Activated naive CD4-positive, alpha-beta T cell treated with anti-CD3 and anti-CD28 coated beads, Interleukin-2, amount 50 U/mL, for 72 hours (primary cell): ENCODE measurements at regions not wholly inside any gene's neighbourhood (a gene's known extent, or its start where the extent isn't known, plus 50 kb on each side); places are given as distances from the start of the nearest gene placed in this dataset.
"Not testable (repeated sequence)": the region's sequence is repeated elsewhere in the genome, so short reads cannot be mapped to it uniquely, and the experiment has no call there.

Experiments used
- ATAC-seq, 2 donors: fragments of 150-1000 bp; cut with Tn5 transposase; 2 replicates each; pipeline ENCODE4 v1.10.0; 2021; ENCODE audit warnings: mild to moderate bottlenecking in 2 of 2, moderate library complexity in 2 of 2
- DNase-seq, 2 donors: peaks; one replicate each; pipeline ENCODE4 v3.0.0; 2021 to 2022; ENCODE audit warnings: low spot score in 2 of 2
- H3K27ac Mint-ChIP-seq, 2 donors: one replicate each; pipeline ENCODE4 v1.8.0; 2022; ENCODE audit warnings: mild to moderate bottlenecking in 2 of 2, mixed read lengths in 2 of 2
- H3K36me3 Mint-ChIP-seq, 2 donors: one replicate each; pipeline ENCODE4 v1.8.0; 2022; ENCODE audit warnings: mixed read lengths in 2 of 2
- H3K9me3 Mint-ChIP-seq, 2 donors: one replicate each; pipeline ENCODE4 v1.8.0; 2022; ENCODE audit warnings: mixed read lengths in 2 of 2

DNA sequence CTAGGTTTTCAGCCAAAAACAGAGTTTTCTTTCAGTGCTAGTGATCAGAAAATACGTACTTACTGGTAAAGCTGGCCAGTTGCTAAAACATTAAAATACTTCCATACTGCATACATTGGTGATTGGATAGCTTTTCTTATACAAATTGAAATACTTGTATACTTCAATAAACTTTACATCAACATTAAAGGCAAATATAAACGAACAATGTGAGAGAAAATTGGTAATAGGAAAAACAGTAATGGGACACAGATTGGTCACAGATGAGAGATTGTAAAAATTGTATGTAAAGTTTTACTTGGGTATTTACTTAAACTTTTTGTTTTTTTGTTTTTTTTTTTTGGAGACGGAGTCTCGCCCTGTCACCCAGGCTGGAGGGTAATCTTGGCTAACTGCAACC is 391.7 kb downstream of the TFEC start:
- peaks cover 10 to 18% of the 10 kb centered on the region in 2 donors for H3K9me3 Mint-ChIP-seq
- no peak overlapping the region for H3K27ac Mint-ChIP-seq
- DNase-seq, result no peak
- H3K36me3 Mint-ChIP-seq, result no peaks in the 10 kb centered on the region
- ATAC-seq, result no peak

GRCh38 chr7:115637128-115637527 is 393.4 kb downstream of the TFEC start:
- no peaks in the 10 kb centered on the region for H3K36me3 Mint-ChIP-seq
- DNase-seq (no peak), ATAC-seq (no peak)
- H3K27ac Mint-ChIP-seq, result no peak overlapping the region
- peaks cover 10% of the 10 kb centered on the region in 2 donors for H3K9me3 Mint-ChIP-seq

DNA sequence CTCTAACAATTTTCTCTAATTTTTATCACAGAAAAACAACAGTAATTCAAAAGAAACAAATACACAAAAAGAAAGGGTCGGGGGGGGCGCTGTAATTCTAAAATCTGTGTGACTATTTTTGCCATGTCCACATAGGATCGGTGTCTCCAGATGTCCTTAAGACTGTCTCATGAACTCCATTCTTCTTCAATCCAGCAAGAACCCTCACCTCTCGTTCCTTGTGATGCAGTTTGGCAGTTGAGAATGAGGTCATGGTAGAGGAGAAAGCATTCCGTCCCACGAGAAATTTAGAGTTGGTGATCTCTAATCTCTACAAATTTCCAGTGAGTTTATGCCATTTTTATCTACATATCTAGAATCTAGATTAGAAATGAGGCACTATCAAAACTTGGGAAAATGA is 394.7 kb downstream of the TFEC start:
- Mint-ChIP-seq H3K27ac (no peak overlapping the region), H3K9me3 (peaks cover 4 to 5% of the 10 kb centered on the region in 2 donors), H3K36me3 (no peaks in the 10 kb centered on the region)
- ATAC-seq (no peak), DNase-seq (no peak)

GRCh38 chr7:115635376-115635775 is 395.2 kb downstream of the TFEC start:
- Mint-ChIP-seq H3K36me3 (no peaks in the 10 kb centered on the region), H3K9me3 (peaks cover 3 to 4% of the 10 kb centered on the region in 2 donors), H3K27ac (no peak overlapping the region)
- no peak for DNase-seq
- ATAC-seq, result no peak

- no peak for DNase-seq
- Mint-ChIP-seq H3K27ac (no peak overlapping the region), H3K9me3 (no peaks in the 10 kb centered on the region), H3K36me3 (no peaks in the 10 kb centered on the region)
- no peak for ATAC-seq
Measured at GRCh38 chr7:115634633-115635032, 395.9 kb downstream of the TFEC start.

- DNase-seq (no peak), ATAC-seq (no peak)
- Mint-ChIP-seq H3K9me3 (peaks cover 0 to 2% of the 10 kb centered on the region in 2 donors), H3K27ac (no peak overlapping the region), H3K36me3 (no peaks in the 10 kb centered on the region)
Measured at GRCh38 chr7:115632636-115633035, 397.9 kb downstream of the TFEC start.

DNA sequence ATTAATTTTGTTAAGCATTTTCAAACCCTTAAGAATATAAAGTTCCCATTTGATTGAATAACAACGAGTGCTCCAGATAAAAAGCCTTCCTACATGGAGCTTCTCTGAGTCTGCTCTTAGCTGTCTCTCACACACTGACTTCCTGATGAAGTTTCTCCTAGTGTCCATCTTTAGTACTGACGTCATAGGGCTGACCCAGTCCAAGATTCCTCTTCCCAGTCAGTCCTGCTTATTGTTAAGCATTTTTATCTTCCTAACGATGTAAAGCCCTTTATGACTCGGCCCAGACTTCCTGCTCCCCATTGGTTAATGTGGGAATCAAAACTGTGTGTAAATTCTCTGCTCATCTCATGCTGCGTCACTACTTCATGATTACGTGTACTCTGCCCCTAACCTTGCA is 398.8 kb downstream of the TFEC start:
- H3K36me3 Mint-ChIP-seq, result no peaks in the 10 kb centered on the region
- DNase-seq, result no peak
- no peak overlapping the region for H3K27ac Mint-ChIP-seq
- ATAC-seq, result no peak
- peaks cover 0 to 4% of the 10 kb centered on the region in 2 donors for H3K9me3 Mint-ChIP-seq

DNA sequence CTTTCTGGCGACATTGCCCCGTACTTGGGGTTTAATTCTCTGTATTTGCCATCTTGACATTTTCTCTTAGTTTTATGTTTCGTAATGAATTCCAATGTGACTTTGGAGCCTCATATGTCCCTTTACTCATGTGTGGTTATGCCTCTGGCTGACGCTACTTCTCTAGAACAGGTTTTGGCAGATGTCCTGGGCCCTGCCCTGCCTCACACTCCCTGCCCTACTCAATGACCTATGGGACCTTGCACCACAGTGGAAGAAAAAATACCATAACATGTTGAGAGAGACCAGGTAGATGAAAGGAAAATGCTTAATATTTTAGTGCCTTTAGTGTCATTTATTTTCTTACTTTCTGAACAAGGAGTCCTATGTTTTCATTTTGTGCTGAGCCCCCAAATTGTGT is 400.5 kb downstream of the TFEC start:
- H3K36me3 Mint-ChIP-seq, result no peaks in the 10 kb centered on the region
- H3K9me3 Mint-ChIP-seq, result peaks cover 0 to 4% of the 10 kb centered on the region in 2 donors
- H3K27ac Mint-ChIP-seq, result no peak overlapping the region
- DNase-seq (no peak), ATAC-seq (no peak)

GRCh38 chr7:115618676-115619075 is 411.9 kb downstream of the TFEC start:
- Mint-ChIP-seq H3K36me3 (no peaks in the 10 kb centered on the region), H3K27ac (no peak overlapping the region), H3K9me3 (no peaks in the 10 kb centered on the region)
- DNase-seq (no peak), ATAC-seq (no peak)

GRCh38 chr7:115613836-115614235 is 416.7 kb downstream of the TFEC start:
- H3K27ac Mint-ChIP-seq, result no peak overlapping the region
- no peaks in the 10 kb centered on the region for H3K36me3 Mint-ChIP-seq
- ATAC-seq (no peak), DNase-seq (no peak)
- H3K9me3 Mint-ChIP-seq, result no peaks in the 10 kb centered on the region

- no peaks in the 10 kb centered on the region for H3K36me3 Mint-ChIP-seq
- H3K9me3 Mint-ChIP-seq, result peaks cover 0 to 4% of the 10 kb centered on the region in 2 donors
- no peak overlapping the region for H3K27ac Mint-ChIP-seq
- DNase-seq (no peak), ATAC-seq (no peak)
Measured at GRCh38 chr7:115603416-115603815, 427.1 kb downstream of the TFEC start.

DNA sequence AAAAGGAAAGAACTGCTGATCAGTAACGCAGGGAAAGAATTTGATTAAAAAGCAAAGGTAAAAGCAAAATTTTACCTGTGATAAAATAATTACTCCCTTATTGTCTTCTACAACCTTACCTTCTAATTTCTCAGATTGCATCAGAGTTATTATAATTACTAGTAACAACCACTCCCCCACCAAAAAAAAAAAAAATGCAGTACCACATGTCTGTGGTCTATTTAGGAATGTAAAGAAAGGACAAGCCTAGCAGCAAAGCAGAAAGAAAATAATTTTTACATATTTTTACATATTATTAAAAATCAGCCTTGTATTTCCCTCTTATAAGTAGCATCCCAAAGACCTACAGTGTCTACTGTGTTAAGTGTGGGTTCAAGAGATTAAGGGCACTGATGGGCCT is 430.4 kb downstream of the TFEC start:
- peaks cover 0 to 6% of the 10 kb centered on the region in 2 donors for H3K9me3 Mint-ChIP-seq
- H3K27ac Mint-ChIP-seq, result no peak overlapping the region
- ATAC-seq (no peak), DNase-seq (no peak)
- H3K36me3 Mint-ChIP-seq, result peaks cover 0 to 7% of the 10 kb centered on the region in 2 donors

- H3K27ac Mint-ChIP-seq, H3K36me3 Mint-ChIP-seq, ATAC-seq, H3K9me3 Mint-ChIP-seq, DNase-seq: not testable (repeated sequence)
Measured at GRCh38 chr7:115599184-115599583, 431.4 kb downstream of the TFEC start.

- peaks cover 6 to 11% of the 10 kb centered on the region in 2 donors for H3K9me3 Mint-ChIP-seq
- H3K36me3 Mint-ChIP-seq, DNase-seq, H3K27ac Mint-ChIP-seq, ATAC-seq: not testable (repeated sequence)
Measured at GRCh38 chr7:115597220-115597619, 433.3 kb downstream of the TFEC start.

DNA sequence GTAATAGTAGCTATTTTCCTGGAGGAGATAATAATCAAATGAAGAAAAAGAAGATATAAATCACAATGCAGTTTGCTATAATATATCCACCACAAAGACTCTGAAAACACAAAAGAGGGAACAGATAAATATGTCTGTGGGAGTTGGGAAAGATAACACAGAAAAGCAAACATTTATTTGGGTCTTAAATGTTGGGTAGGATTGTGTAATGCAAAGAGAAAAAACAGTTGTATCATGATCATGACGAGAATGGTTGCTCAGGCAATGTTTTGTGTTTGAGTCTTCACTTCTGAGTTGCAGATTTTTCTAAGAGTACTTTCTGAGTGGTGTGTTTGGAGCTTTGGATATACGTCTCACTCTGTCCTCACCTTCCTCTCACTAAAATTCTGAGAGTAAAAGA is 437.5 kb downstream of the TFEC start:
- Mint-ChIP-seq H3K27ac (no peak overlapping the region), H3K36me3 (peaks cover 0 to 7% of the 10 kb centered on the region in 2 donors), H3K9me3 (peaks cover 6 to 15% of the 10 kb centered on the region in 2 donors)
- ATAC-seq (no peak), DNase-seq (no peak)

- no peak for ATAC-seq
- no peak overlapping the region for H3K27ac Mint-ChIP-seq
Measured at GRCh38 chr7:115585015-115585718, 445.4 kb downstream of the TFEC start.

GRCh38 chr7:115582956-115583355 is 447.6 kb downstream of the TFEC start:
- no peak for DNase-seq
- H3K27ac Mint-ChIP-seq, result no peak overlapping the region
- no peaks in the 10 kb centered on the region for H3K36me3 Mint-ChIP-seq
- H3K9me3 Mint-ChIP-seq, result no peaks in the 10 kb centered on the region
- ATAC-seq, result no peak

More at GRCh38 chr7:115585015-115585718, 445.4 kb downstream of the TFEC start:
- Mint-ChIP-seq H3K36me3 (no peaks in the 10 kb centered on the region), H3K9me3 (peaks cover 0 to 4% of the 10 kb centered on the region in 2 donors)
- DNase-seq, result no peak

- ATAC-seq (no peak), DNase-seq (no peak)
- Mint-ChIP-seq H3K36me3 (no peaks in the 10 kb centered on the region), H3K9me3 (no peaks in the 10 kb centered on the region), H3K27ac (no peak overlapping the region)
Measured at GRCh38 chr7:115578576-115578975, 452.0 kb downstream of the TFEC start.
